Body of pancreas (tissue), 4 donors: ENCODE measurements at regions not wholly inside any gene's neighbourhood (a gene's known extent, or its start where the extent isn't known, plus 50 kb on each side); places are given as distances from the start of the nearest gene placed in this dataset.

ENCODE experiments used
- CTCF ChIP-seq, 7 experiments: fragments of 450-650 bp in 4 of 7; fragments of 200-600 bp in 3 of 7; sonication (generic) in 3 of 7; IDR thresholded peaks; one replicate each; pipeline ENCODE4 v1.5.1; 2016 to 2019; ENCODE audit warnings: antibody characterized with exemption in 7 of 7
- POLR2A ChIP-seq, 3 donors: fragments of 450-650 bp; IDR thresholded peaks; one replicate each; pipeline ENCODE4 v1.6.1; 2016; ENCODE audit warnings: antibody characterized with exemption in 3 of 3, mild to moderate bottlenecking in 2 of 3

- TF ChIP-seq POLR2A (IDR thresholded peaks at IDR 0.05) (no peak), CTCF (IDR thresholded peaks at IDR 0.05) (peak in 6 of 7 experiments; percentile 27 to 53 (median 36))
Measured at GRCh38 chr10:128530301-128530700, 404.1 kb upstream of the MKI67 start.
